HCT116 (cell line): ENCODE measurements at regions not wholly inside any gene's neighbourhood (a gene's known extent, or its start where the extent isn't known, plus 50 kb on each side); places are given as distances from the start of the nearest gene placed in this dataset.

Experiments
- ATAC-seq: fragments of 200-7000 bp; cut with Tn5 transposase; 2 replicates; pipeline ENCODE4 v1.9.1; 2020; ENCODE audit warnings: mild to moderate bottlenecking, moderate library complexity
- BruUV-seq: library from RNA; stranded (reverse); fragments of 400-500 nt; replicated peaks from 2 replicates; lab custom pipeline; 2021; lab: Mats Ljungman, UMichigan
- CTCF ChIA-PET: fragments of 300-600 bp; sonication (Branson Sonifier 250); formaldehyde crosslinking; loops from one replicate; lab custom pipeline; 2021; ENCODE audit warnings: antibody characterized with exemption; lab: Charles Lee
- POLR2A ChIA-PET: fragments of 300-600, 350-600 bp; sonication (Branson Sonifier 250); formaldehyde crosslinking; loops from one replicate; lab custom pipeline; 2021; ENCODE audit warnings: antibody characterized with exemption; lab: Charles Lee
- RAD21 ChIA-PET, 2 experiments: fragments of 300-600 bp; sonication (Branson Sonifier 250); formaldehyde crosslinking; loops; one replicate each; lab custom pipeline; 2023; ENCODE audit warnings: low total read pairs in 2 of 2; ENCODE audit not compliant: uncharacterized antibody in 2 of 2, unreplicated experiment in 2 of 2, low non-redundant PET in 1 of 2; lab: Charles Lee
- DNase-seq: peaks from one replicate; pipeline ENCODE4 v3.0.0-alpha.2; 2010; ENCODE audit warnings: low read depth, low spot score
- H2AFZ ChIP-seq: fragments of 200-600 bp; shearing (Covaris generic), sonication (generic); 2 replicates; pipeline ENCODE4 v1.6.1; 2017; ENCODE audit warnings: low read depth, mixed run types, mixed read lengths, antibody characterized with exemption, low read length; ENCODE audit not compliant: poor library complexity, severe bottlenecking
- H3K27ac ChIP-seq: 2 replicates; pipeline ENCODE4 v1.5.1; 2012; ENCODE audit warnings: low read depth, low read length
- H3K27me3 ChIP-seq: fragments of 200-600 bp; sonication (generic); 2 replicates; pipeline ENCODE4 v1.6.1; 2016; ENCODE audit warnings: mixed run types, low read length, mixed read lengths; ENCODE audit not compliant: insufficient read depth
- H3K36me3 ChIP-seq, 2 experiments: fragments of 200-500 bp in 1 of 2; fragments of 200-600 bp in 1 of 2; sonication (Bioruptor generic) in 1 of 2; sonication (generic) in 1 of 2; 2 replicates each; pipeline versions ENCODE4 v1.5.1 to v1.6.1; 2014 to 2016; ENCODE audit warnings: low read length in 2 of 2, inconsistent platforms in 1 of 2, mixed read lengths in 1 of 2, mixed run types in 1 of 2; ENCODE audit not compliant: insufficient read depth in 2 of 2, control insufficient read depth in 1 of 2
- H3K4me1 ChIP-seq, 2 experiments: fragments of 200-600 bp in 1 of 2; sonication (generic) in 1 of 2; 2 replicates each; pipeline versions ENCODE4 v1.5.1 to v1.6.1; 2012 to 2017; ENCODE audit warnings: low read length in 2 of 2, inconsistent platforms in 1 of 2, mild to moderate bottlenecking in 1 of 2, mixed read lengths in 1 of 2, mixed run types in 1 of 2, moderate library complexity in 1 of 2; ENCODE audit not compliant: insufficient read depth in 2 of 2, control insufficient read depth in 1 of 2
- H3K4me2 ChIP-seq: fragments of 200-600 bp; sonication (generic); 2 replicates; pipeline ENCODE4 v1.6.1; 2017; ENCODE audit warnings: mixed run types, low read length, mixed read lengths
- H3K4me3 ChIP-seq, 2 experiments: fragments of 200-600 bp in 1 of 2; sonication (generic) in 1 of 2; replicated peaks in 1 of 2; 2 replicates each; pipeline ENCODE4 v1.5.1; 2011 to 2016; ENCODE audit warnings: low read length in 2 of 2, control low read depth in 1 of 2, low read depth in 1 of 2, mild to moderate bottlenecking in 1 of 2, mixed read lengths in 1 of 2, mixed run types in 1 of 2
- H3K79me2 ChIP-seq: fragments of 200-600 bp; sonication (generic); 2 replicates; pipeline ENCODE4 v1.6.1; 2017; ENCODE audit warnings: mild to moderate bottlenecking, mixed run types, low read length, moderate library complexity, mixed read lengths; ENCODE audit not compliant: insufficient read depth
- H3K9ac ChIP-seq: fragments of 200-600 bp; sonication (generic); 2 replicates; pipeline ENCODE4 v1.6.1; 2016; ENCODE audit warnings: low read length, mixed read lengths
- H3K9me2 ChIP-seq: fragments of 200-600 bp; sonication (generic), shearing (Covaris generic); 2 replicates; pipeline ENCODE4 v1.6.1; 2017; ENCODE audit warnings: mixed run types, mild to moderate bottlenecking, moderate library complexity; ENCODE audit not compliant: insufficient read depth
- H3K9me3 ChIP-seq, 2 experiments: fragments of 200-500 bp in 1 of 2; fragments of 200-600 bp in 1 of 2; sonication (Bioruptor generic) in 1 of 2; sonication (generic) in 1 of 2; 2 replicates each; pipeline ENCODE4 v1.6.1; 2014 to 2017; ENCODE audit warnings: low read length in 2 of 2, mixed read lengths in 2 of 2, inconsistent platforms in 1 of 2, low read depth in 1 of 2, mild to moderate bottlenecking in 1 of 2, mixed run types in 1 of 2, moderate library complexity in 1 of 2; ENCODE audit not compliant: control insufficient read depth in 1 of 2, insufficient read depth in 1 of 2
- H4K20me1 ChIP-seq: fragments of 200-600 bp; sonication (generic), shearing (Covaris generic); 2 replicates; pipeline ENCODE4 v1.6.1; 2017; ENCODE audit warnings: mixed run types, mild to moderate bottlenecking, moderate library complexity; ENCODE audit not compliant: insufficient read depth
- ATF3 ChIP-seq: IDR thresholded peaks from 2 replicates; pipeline ENCODE4 v1.6.1; 2012
- CBX3 ChIP-seq: IDR thresholded peaks from 2 replicates; pipeline ENCODE4 v1.6.1; 2012; ENCODE audit warnings: low read depth
- EZH2 ChIP-seq: fragments of 200-600 bp; sonication (generic); IDR thresholded peaks from 2 replicates; pipeline ENCODE4 v1.6.1; 2017; ENCODE audit warnings: antibody characterized with exemption, mixed run types
- FOSL1 ChIP-seq: IDR thresholded peaks from 2 replicates; pipeline ENCODE4 v1.6.1; 2012; ENCODE audit warnings: low read depth
- POLR2AphosphoS5 ChIP-seq: IDR thresholded peaks from 2 replicates; pipeline ENCODE4 v1.6.1; 2011; ENCODE audit warnings: mild to moderate bottlenecking, low read depth, low read length, moderate library complexity
- REST ChIP-seq: IDR thresholded peaks from 2 replicates; pipeline ENCODE4 v1.6.1; 2012; ENCODE audit warnings: low read depth
- SIN3A ChIP-seq: IDR thresholded peaks from 2 replicates; pipeline ENCODE4 v1.6.1; 2012; ENCODE audit warnings: low read depth
- SP1 ChIP-seq: IDR thresholded peaks from 2 replicates; pipeline ENCODE4 v1.6.1; 2012; ENCODE audit warnings: low read depth
- TCF7L2 ChIP-seq: IDR thresholded peaks from 2 replicates; pipeline ENCODE4 v1.7.0; 2011; ENCODE audit warnings: borderline replicate concordance, inconsistent platforms; ENCODE audit not compliant: insufficient read depth, insufficient read length; ENCODE audit errors: extremely low read depth
- YY1 ChIP-seq: IDR thresholded peaks from 2 replicates; pipeline ENCODE4 v1.6.1; 2011; ENCODE audit warnings: low read length, low read depth, moderate library complexity, mild to moderate bottlenecking; ENCODE audit not compliant: insufficient replicate concordance; ENCODE audit errors: extremely low read depth
- intact Hi-C: fragments of 100-400 bp; cut with micrococcal nuclease; formaldehyde crosslinking; loops from 2 replicates; pipeline ENCODE4 v1.10.0; 2022
- TF ChIP-seq, protein P1 (sequence below): IDR thresholded peaks from 2 replicates; pipeline ENCODE4 v1.6.1; 2011; ENCODE audit warnings: mild to moderate bottlenecking, low read length, moderate library complexity; ENCODE audit not compliant: insufficient replicate concordance; ENCODE audit errors: extremely low read depth

DNA sequence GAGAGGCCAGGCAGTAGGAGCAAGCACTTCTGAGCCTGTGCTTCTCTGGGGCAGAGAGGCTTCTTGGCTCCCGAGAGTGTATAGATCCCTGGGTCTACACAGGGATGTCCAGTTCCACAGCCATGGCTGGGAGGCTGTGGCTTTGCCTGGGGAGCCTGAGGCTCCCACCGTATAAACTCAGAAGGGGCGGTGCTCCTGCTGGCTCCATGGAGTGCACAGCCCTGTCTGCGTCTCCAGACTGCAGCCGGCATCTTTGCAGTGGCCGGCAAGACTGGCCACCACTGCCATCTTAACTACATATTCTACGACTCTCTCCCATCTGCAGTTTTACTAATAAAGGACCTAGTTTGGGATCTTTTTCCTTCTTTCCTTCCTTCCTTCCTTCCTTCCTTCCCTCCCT lies 1253.8 kb downstream of the C4orf33 start:
- CTCF ChIA-PET = no interaction called here
- H4K20me1 ChIP-seq = no peaks in the 10 kb centered on the region
- no peak for DNase-seq
- no peak overlapping the region for H3K9ac ChIP-seq
- H3K9me2 ChIP-seq = no peaks in the 10 kb centered on the region
- no peak overlapping the region for H3K27ac ChIP-seq
- no peaks in the 10 kb centered on the region for H3K9me3 ChIP-seq
- H2AFZ ChIP-seq = no peak overlapping the region
- H3K27me3 ChIP-seq = no peaks in the 10 kb centered on the region
- TF ChIP-seq FOSL1 (no peak), REST (no peak), SIN3A (no peak), ATF3 (no peak), CBX3 (no peak), YY1 (no peak), EZH2 (no peak), TCF7L2 (no peak), POLR2AphosphoS5 (no peak), SP1 (no peak)
- TF ChIP-seq, protein P1, sequence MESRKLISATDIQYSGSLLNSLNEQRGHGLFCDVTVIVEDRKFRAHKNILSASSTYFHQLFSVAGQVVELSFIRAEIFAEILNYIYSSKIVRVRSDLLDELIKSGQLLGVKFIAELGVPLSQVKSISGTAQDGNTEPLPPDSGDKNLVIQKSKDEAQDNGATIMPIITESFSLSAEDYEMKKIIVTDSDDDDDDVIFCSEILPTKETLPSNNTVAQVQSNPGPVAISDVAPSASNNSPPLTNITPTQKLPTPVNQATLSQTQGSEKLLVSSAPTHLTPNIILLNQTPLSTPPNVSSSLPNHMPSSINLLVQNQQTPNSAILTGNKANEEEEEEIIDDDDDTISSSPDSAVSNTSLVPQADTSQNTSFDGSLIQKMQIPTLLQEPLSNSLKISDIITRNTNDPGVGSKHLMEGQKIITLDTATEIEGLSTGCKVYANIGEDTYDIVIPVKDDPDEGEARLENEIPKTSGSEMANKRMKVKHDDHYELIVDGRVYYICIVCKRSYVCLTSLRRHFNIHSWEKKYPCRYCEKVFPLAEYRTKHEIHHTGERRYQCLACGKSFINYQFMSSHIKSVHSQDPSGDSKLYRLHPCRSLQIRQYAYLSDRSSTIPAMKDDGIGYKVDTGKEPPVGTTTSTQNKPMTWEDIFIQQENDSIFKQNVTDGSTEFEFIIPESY = no peak
- TF ChIP-seq, all 23 proteins: peak for 0
- RAD21 ChIA-PET = no interaction called here
- POLR2A ChIA-PET = no interaction called here
- BruUV-seq = no TSS peak
- no peaks in the 10 kb centered on the region for H3K4me1 ChIP-seq
- H3K79me2 ChIP-seq = no peaks in the 10 kb centered on the region
- H3K4me2 ChIP-seq = no peak overlapping the region
- H3K36me3 ChIP-seq = no peaks in the 10 kb centered on the region
- intact Hi-C loops = no loop called here
- ATAC-seq = no peak
- no peak overlapping the region for H3K4me3 ChIP-seq
